RKO (cell line): ENCODE measurements at regions not wholly inside any gene's neighbourhood (a gene's known extent, or its start where the extent isn't known, plus 50 kb on each side); places are given as distances from the start of the nearest gene placed in this dataset.
"Not testable (repeated sequence)": the region's sequence is repeated elsewhere in the genome, so short reads cannot be mapped to it uniquely, and the experiment has no call there.

Experiments used
- DNase-seq: peaks from one replicate; pipeline ENCODE4 v3.0.0-alpha.2; 2016; ENCODE audit warnings: low spot score

DNA sequence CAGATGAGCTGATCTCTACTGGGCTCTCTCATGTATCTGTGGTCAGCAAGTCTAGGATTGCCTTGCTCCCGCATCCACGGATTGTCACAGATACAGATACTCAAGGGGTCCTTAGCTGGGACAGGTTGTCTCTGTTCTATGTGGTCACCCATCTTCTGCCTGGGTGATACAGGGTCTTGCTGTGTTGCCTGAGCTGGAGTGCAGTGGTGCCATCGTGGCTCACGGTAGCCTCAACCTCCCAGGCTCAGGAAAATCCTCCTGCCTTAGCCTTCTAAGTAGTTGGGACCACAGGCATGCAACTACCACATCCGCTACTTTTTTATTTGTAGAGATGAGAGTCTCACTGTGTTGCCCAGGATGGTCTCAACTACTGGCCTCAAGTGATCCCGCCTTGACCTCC lies 72.5 kb upstream of the ZNF217 start:
- no peak for DNase-seq

- no peak for DNase-seq
Observed at GRCh38 chr20:53664121-53664520, 70.5 kb upstream of the ZNF217 start.

- DNase-seq = not testable (repeated sequence)
Observed at GRCh38 chr20:53663521-53663920, 69.9 kb upstream of the ZNF217 start.

- DNase-seq = no peak
Observed at GRCh38 chr20:53662595-53662994, 69.0 kb upstream of the ZNF217 start.

GRCh38 chr20:53660947-53661381 lies 67.3 kb upstream of the ZNF217 start:
- no peak for DNase-seq

GRCh38 chr20:53660078-53660909 lies 66.7 kb upstream of the ZNF217 start:
- DNase-seq = no peak

- DNase-seq = no peak
Observed at GRCh38 chr20:53658973-53659372, 65.3 kb upstream of the ZNF217 start.

DNA sequence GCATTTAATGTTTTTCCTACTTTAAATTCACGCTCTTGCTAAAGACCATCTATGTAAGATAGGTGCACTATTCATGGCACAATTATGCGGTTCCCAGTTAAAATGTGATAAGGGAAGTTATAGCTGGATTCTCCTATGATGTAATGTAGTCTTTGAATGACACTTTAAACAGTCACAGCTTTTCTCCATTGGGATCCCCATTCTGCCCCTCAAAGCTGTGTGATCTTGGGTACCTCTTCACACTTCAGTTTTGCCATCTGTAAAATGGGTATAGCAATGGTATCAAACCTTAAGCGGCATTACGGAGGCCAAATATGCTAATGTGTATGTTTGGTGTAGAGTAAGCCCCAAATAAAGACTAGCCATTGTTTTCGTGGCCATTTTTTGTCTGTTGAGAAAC lies 64.7 kb upstream of the ZNF217 start:
- no peak for DNase-seq

DNA sequence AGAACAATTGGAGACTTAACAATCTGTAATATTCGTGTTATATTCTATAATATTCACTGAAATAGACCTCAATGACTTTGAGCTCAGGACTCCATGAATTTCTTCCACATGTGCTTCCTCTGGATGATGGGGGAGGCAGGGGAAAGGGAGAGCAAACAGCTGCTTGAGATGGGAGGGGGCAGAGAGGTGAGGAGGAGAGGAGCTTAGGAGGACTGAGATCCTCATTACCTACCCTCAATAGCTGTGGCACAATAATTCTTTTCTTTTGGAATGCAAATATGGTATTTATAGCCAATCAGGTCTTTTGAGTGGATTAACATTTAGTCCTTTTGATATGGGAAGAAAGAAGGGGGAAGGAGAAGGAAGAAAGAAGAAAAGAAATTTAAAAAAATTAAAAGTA lies 64.1 kb upstream of the ZNF217 start:
- DNase-seq = no peak

- DNase-seq = no peak
Observed at GRCh38 chr20:53657279-53657678, 63.6 kb upstream of the ZNF217 start.

GRCh38 chr20:53656293-53657202 lies 62.9 kb upstream of the ZNF217 start:
- no peak for DNase-seq

GRCh38 chr20:53655625-53656292 lies 62.1 kb upstream of the ZNF217 start:
- no peak for DNase-seq

DNA sequence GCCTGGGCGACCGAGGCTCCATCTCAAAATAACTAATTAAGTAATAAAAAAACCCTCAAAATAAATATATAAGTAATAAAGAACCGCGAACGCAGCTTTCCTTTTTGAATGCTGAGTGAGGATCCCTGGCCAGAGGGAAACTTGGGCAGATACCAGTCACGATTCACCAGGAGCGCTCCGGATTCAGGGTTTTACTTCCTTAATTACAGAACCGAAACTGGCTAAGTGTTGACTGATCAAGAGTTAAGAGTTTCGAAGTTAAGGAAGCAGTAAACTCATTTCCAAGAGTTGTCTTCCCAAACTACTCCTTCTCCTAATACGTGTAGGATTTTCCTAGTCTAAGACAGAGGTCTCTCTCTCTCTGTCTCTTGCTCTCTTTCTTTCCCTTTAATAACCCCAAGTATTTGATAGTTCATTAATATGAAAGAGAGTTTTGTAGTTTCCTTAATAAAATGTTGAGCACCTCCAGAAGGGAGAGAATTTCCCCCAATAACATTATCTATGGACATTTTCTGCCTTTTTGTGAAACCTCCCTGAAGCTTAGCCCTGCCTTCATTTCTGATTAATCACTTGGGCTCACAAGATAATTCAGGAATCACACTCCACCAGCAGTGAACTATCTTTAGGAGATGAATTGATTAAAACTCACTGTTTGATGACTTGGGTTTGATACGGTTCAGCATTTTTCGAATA lies 61.4 kb upstream of the ZNF217 start:
- DNase-seq = no peak

- DNase-seq = not testable (repeated sequence)
Observed at GRCh38 chr20:53654521-53654920, 60.9 kb upstream of the ZNF217 start.

- no peak for DNase-seq
Observed at GRCh38 chr20:53652859-53653517, 59.3 kb upstream of the ZNF217 start.

DNA sequence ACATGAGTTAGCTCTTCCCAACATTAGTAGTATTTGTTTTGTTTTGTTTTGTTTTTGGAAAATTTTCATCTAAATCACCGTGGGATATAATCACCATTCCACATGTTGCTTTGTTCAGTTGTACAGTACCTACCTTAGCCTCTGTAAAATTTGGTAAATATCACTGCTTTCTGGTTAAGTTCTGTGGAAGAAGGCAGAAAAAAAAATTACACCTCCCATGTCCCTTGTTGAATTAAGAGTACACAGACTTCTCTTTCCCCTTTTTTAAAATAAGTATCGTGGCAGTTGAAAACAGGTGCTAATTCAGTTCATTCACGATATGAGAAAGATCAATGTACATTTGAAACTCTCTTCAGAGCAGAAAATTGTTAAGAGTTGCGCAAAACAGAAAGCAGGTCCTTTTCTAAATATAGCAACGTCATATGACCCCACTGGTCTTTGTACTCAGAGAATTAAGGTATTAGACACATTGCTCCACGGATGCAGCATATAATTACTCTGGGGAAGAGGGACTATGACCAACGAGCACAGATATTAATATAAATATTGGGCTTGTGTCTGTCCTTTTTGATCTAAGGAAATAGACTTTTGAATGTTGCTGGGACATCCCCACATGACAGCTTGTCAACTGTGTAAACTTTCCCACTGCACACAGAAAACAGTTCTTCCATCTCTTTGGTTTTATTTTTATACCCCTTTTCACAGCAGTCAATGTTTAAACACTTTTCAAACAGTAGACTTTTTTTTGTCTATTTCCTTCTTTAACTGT lies 58.6 kb upstream of the ZNF217 start:
- no peak for DNase-seq

DNA sequence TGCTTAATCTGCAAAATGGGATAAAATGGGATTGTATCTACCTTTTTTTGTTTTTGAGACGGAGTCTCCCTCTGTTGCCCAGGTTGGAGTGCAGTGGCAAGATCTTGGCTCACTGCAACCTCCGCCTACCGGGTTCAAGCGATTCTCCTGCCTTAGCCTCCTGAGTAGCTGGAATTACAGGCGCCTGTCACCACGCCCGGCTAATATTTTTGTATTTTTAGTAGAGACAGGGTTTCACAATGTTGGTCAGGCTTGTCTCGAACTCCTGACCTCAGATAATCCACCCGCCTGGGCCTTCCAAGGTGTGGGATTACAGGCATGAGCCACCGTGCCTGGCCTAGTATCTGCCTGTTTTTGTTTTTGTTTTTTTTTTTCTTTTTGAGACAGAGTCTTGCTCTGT lies 55.9 kb upstream of the ZNF217 start:
- not testable (repeated sequence) for DNase-seq

- no peak for DNase-seq
Observed at GRCh38 chr20:53647286-53647821, 53.7 kb upstream of the ZNF217 start.

- DNase-seq = no peak
Observed at GRCh38 chr20:53646550-53646949, 52.9 kb upstream of the ZNF217 start.

DNA sequence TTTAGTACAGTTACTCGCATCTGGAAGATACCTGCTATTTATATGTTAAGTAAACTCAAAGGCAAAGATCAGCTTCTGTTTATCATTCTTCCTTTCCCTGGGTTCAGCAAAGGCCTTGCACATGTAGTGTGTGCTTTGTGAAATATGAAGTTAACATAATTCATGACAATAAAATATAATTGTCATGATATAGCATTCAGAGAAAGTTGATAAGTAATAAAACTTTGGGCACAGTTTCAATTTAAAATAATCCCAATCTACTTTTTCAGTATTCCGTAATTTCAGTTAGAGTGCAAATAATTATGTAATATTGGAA lies 51.9 kb upstream of the ZNF217 start:
- DNase-seq = no peak
